DOHH2 (cell line): ENCODE measurements at regions not wholly inside any gene's neighbourhood (a gene's known extent, or its start where the extent isn't known, plus 50 kb on each side); places are given as distances from the start of the nearest gene placed in this dataset.

Experiments used
- H3F3A ChIP-seq: fragments of 200-600 bp; sonication (generic), shearing (Covaris generic); 2 replicates; pipeline ENCODE4 v1.6.0; 2016; ENCODE audit warnings: antibody characterized with exemption, mild to moderate bottlenecking; ENCODE audit not compliant: control insufficient read depth, insufficient read depth
- H3K27ac ChIP-seq: fragments of 200-600 bp; sonication (generic); 2 replicates; pipeline ENCODE4 v1.5.1; 2014; ENCODE audit warnings: low read depth, mild to moderate bottlenecking, low read length, moderate library complexity
- H3K27me3 ChIP-seq: fragments of 200-600 bp; sonication (generic); 2 replicates; pipeline ENCODE4 v1.6.1; 2014; ENCODE audit warnings: mild to moderate bottlenecking, low read length, mixed read lengths; ENCODE audit not compliant: control insufficient read depth
- H3K36me3 ChIP-seq: fragments of 200-600 bp; sonication (generic); 2 replicates; pipeline ENCODE4 v1.6.1; 2014; ENCODE audit warnings: mild to moderate bottlenecking, low read length, moderate library complexity, mixed read lengths; ENCODE audit not compliant: control insufficient read depth
- H3K4me1 ChIP-seq: fragments of 200-600 bp; sonication (generic); 2 replicates; pipeline ENCODE4 v1.6.1; 2014; ENCODE audit warnings: mild to moderate bottlenecking, low read length, mixed read lengths; ENCODE audit not compliant: control insufficient read depth
- H3K4me2 ChIP-seq: fragments of 200-600 bp; sonication (generic); 2 replicates; pipeline ENCODE4 v1.6.0; 2014; ENCODE audit warnings: mild to moderate bottlenecking, low read length, moderate library complexity
- H3K4me3 ChIP-seq: fragments of 200-600 bp; sonication (generic); 2 replicates; pipeline ENCODE4 v1.5.1; 2014; ENCODE audit warnings: mild to moderate bottlenecking, low read length, mixed read lengths
- H3K79me2 ChIP-seq: fragments of 200-600 bp; sonication (generic); 2 replicates; pipeline ENCODE4 v1.6.1; 2014; ENCODE audit warnings: mild to moderate bottlenecking, low read length, mixed read lengths; ENCODE audit not compliant: control insufficient read depth
- H3K9me2 ChIP-seq: fragments of 200-600 bp; sonication (generic); replicated peaks from 2 replicates; pipeline ENCODE4 v1.6.1; 2014; ENCODE audit warnings: mild to moderate bottlenecking, low read length, mixed read lengths; ENCODE audit not compliant: control insufficient read depth
- H3K9me3 ChIP-seq: fragments of 200-600 bp; sonication (generic); 2 replicates; pipeline ENCODE4 v1.6.1; 2014; ENCODE audit warnings: antibody characterized with exemption, low read length, mixed read lengths; ENCODE audit not compliant: control insufficient read depth, insufficient read depth
- H4K20me1 ChIP-seq: fragments of 200-600 bp; sonication (generic); 2 replicates; pipeline ENCODE4 v1.6.0; 2014; ENCODE audit warnings: low read depth, mild to moderate bottlenecking, antibody characterized with exemption, low read length, moderate library complexity; ENCODE audit not compliant: control insufficient read depth, insufficient read depth
- EZH2phosphoT487 ChIP-seq: fragments of 200-600 bp; sonication (generic); IDR thresholded peaks from 2 replicates; pipeline ENCODE4 v1.6.1; 2017; ENCODE audit warnings: borderline replicate concordance, mild to moderate bottlenecking, antibody characterized with exemption, low read length, moderate library complexity, mixed read lengths
- TF ChIP-seq, protein P1 (sequence below): fragments of 200-600 bp; sonication (generic); IDR thresholded peaks from one replicate; pipeline ENCODE4 v1.5.1; 2014; ENCODE audit warnings: antibody characterized with exemption, mild to moderate bottlenecking, low read depth, low read length; ENCODE audit not compliant: poor library complexity, severe bottlenecking

DNA sequence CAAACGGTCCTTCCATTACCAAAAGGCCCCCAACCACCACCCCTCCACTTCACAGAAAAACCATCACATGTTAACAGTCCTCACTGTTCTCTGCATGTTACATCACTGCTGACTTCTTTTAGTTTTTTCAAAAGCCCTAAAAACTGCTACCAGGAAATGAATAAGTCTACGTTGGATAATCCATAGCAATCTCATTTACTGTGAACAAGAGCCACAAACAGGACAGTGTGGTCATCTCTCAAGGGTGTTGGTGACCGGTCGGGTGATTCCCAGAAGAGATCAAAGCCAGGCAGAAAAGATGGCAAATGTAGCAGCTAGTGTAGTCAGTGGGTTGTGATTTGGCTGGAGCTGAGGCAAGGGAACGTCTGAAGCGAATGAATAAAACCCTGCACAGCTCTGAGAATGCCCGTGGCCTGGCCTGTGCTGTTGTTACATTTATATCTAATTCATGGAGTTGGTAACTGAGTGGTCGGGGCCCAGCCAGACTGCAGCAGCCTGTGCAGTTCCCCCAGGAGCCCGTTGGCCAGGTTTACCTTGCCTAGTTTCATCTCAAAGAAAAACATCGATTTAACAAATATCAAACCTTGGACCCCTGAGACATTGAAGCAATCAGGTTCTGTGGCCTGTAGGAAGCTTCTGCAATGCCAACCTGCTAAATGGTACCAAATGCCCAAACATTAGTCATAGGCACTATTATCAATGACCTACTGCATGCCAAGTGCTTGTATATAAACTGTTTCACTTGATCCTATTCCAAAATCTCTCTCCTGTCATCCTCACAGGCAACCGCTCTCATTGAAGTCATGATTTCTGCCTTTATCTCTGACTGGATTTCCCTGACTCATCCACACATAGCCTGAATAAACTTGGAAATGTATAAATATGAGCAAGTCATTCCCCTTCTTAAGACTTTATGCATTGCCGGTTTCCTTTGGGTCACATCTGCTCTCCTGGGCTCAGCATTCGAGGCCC, 153.8 kb upstream of the SERP2 start:
- Histone ChIP-seq H3K9me2 (no peaks in the 10 kb centered on the region), H3K9me3 (no peaks in the 10 kb centered on the region), H3F3A (no peaks in the 10 kb centered on the region), H3K4me1 (no peaks in the 10 kb centered on the region), H3K27me3 (no peaks in the 10 kb centered on the region), H3K27ac (no peak overlapping the region), H3K79me2 (no peaks in the 10 kb centered on the region), H4K20me1 (no peaks in the 10 kb centered on the region), H3K36me3 (no peaks in the 10 kb centered on the region), H3K4me3 (no peak overlapping the region), H3K4me2 (no peak overlapping the region)
- TF ChIP-seq, protein P1, sequence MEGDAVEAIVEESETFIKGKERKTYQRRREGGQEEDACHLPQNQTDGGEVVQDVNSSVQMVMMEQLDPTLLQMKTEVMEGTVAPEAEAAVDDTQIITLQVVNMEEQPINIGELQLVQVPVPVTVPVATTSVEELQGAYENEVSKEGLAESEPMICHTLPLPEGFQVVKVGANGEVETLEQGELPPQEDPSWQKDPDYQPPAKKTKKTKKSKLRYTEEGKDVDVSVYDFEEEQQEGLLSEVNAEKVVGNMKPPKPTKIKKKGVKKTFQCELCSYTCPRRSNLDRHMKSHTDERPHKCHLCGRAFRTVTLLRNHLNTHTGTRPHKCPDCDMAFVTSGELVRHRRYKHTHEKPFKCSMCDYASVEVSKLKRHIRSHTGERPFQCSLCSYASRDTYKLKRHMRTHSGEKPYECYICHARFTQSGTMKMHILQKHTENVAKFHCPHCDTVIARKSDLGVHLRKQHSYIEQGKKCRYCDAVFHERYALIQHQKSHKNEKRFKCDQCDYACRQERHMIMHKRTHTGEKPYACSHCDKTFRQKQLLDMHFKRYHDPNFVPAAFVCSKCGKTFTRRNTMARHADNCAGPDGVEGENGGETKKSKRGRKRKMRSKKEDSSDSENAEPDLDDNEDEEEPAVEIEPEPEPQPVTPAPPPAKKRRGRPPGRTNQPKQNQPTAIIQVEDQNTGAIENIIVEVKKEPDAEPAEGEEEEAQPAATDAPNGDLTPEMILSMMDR = no peak
- no peak for TF ChIP-seq EZH2phosphoT487

DNA sequence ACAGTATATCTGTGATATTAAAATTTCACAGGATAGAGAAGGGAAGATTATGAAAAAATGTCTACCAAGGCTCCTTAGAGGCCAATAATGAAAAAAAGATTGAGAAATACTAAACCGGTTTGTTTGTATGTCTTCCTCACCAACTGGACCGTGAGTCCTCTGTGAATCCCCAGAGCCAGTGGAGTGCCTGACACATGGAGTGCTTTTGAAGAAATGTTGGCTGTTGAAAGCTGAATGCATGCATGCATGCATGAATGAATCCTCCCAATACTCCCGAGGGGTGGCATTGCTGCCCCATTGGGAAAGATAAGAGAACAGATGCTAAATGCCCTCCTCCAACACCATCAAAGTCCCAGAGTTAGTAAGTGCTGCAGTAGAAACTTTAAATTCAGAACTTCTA, 152.7 kb upstream of the SERP2 start:
- no peaks in the 10 kb centered on the region for H3K4me1 ChIP-seq
- no peaks in the 10 kb centered on the region for H3F3A ChIP-seq
- H4K20me1 ChIP-seq = no peaks in the 10 kb centered on the region
- no peaks in the 10 kb centered on the region for H3K36me3 ChIP-seq
- no peaks in the 10 kb centered on the region for H3K27me3 ChIP-seq
- H3K4me2 ChIP-seq = no peak overlapping the region
- H3K4me3 ChIP-seq = no peak overlapping the region
- no peak for TF ChIP-seq EZH2phosphoT487
- TF ChIP-seq, protein P1 = no peak
- no peaks in the 10 kb centered on the region for H3K79me2 ChIP-seq
- H3K9me3 ChIP-seq = no peaks in the 10 kb centered on the region
- no peaks in the 10 kb centered on the region for H3K9me2 ChIP-seq
- no peak overlapping the region for H3K27ac ChIP-seq

DNA sequence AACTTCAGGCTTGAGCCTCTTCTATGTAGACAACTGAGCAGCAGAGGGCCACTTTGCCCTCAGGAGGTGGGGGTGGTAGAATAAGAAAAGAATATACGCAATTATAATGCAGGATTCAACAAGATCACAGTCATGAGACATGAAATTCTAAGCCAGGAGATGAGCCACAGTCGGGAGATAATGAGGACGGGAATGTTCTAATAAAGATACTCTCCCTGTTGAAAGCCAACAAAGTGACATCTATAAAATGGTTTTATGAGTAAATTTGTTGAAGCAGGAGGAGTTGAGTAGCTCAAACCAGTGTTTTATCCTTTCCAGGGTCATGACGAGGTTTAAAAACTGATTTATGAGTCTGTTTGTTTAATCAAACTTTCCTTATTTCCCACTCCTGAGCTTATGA, 152.0 kb upstream of the SERP2 start:
- Histone ChIP-seq H3K79me2 (no peaks in the 10 kb centered on the region), H3K9me2 (no peaks in the 10 kb centered on the region), H3K4me1 (no peaks in the 10 kb centered on the region), H4K20me1 (no peaks in the 10 kb centered on the region), H3K4me3 (no peak overlapping the region), H3K27me3 (no peaks in the 10 kb centered on the region), H3K27ac (no peak overlapping the region), H3K36me3 (no peaks in the 10 kb centered on the region), H3K9me3 (no peaks in the 10 kb centered on the region), H3K4me2 (no peak overlapping the region), H3F3A (no peaks in the 10 kb centered on the region)
- TF ChIP-seq, protein P1 = no peak
- no peak for TF ChIP-seq EZH2phosphoT487
